HepG2 (cell line): ENCODE measurements at regions not wholly inside any gene's neighbourhood (a gene's known extent, or its start where the extent isn't known, plus 50 kb on each side); places are given as distances from the start of the nearest gene placed in this dataset.

Source experiments
- ASH2L ChIP-seq: fragments of 300-600, 200-600 bp; sonication (generic); IDR thresholded peaks from 2 replicates; pipeline ENCODE4 v1.7.0; 2017; ENCODE audit warnings: low read depth, mild to moderate bottlenecking, moderate library complexity, mixed read lengths, low read length; ENCODE audit not compliant: insufficient read length
- ERF ChIP-seq: IDR thresholded peaks from 2 replicates; pipeline ENCODE4 v1.6.1; 2018; ENCODE audit warnings: missing biosample characterization, missing genetic modification reagents
- HOXA3 ChIP-seq: sonication (generic); formaldehyde crosslinking; IDR thresholded peaks from 2 replicates; pipeline ENCODE4 v1.5.0; 2020; ENCODE audit warnings: missing genetic modification reagents
- KMT2B ChIP-seq: IDR thresholded peaks from 2 replicates; pipeline ENCODE4 v1.6.1; 2016; ENCODE audit warnings: missing genetic modification reagents, missing compliant biosample characterization
- MTA3 ChIP-seq: sonication (generic); formaldehyde crosslinking; IDR thresholded peaks from 2 replicates; pipeline ENCODE4 v1.4.0; 2020; ENCODE audit warnings: missing genetic modification reagents
- MYNN ChIP-seq: sonication (generic); formaldehyde crosslinking; IDR thresholded peaks from 2 replicates; pipeline ENCODE4 v1.4.0; 2020; ENCODE audit warnings: mild to moderate bottlenecking, low read depth, missing genetic modification reagents
- NR3C1 ChIP-seq: sonication (generic); formaldehyde crosslinking; IDR thresholded peaks from 2 replicates; pipeline ENCODE4 v1.4.0; 2020; ENCODE audit warnings: missing genetic modification reagents
- RBAK ChIP-seq: sonication (generic); formaldehyde crosslinking; IDR thresholded peaks from 2 replicates; pipeline ENCODE4 v1.5.1; 2020; ENCODE audit warnings: mild to moderate bottlenecking, missing genetic modification reagents
- SMC3 ChIP-seq: IDR thresholded peaks from 2 replicates; pipeline ENCODE4 v1.6.1; 2011; ENCODE audit warnings: low read length, improper control_type of control experiment
- STAG1 ChIP-seq: sonication (generic); formaldehyde crosslinking; IDR thresholded peaks from 2 replicates; pipeline ENCODE4 v1.4.0; 2020; ENCODE audit warnings: missing genetic modification reagents
- XBP1 ChIP-seq: sonication (generic); formaldehyde crosslinking; IDR thresholded peaks from 2 replicates; pipeline ENCODE4 v1.5.0; 2020; ENCODE audit warnings: missing genetic modification reagents
- ZBTB44 ChIP-seq: sonication (generic); formaldehyde crosslinking; IDR thresholded peaks from 2 replicates; pipeline ENCODE4 v1.4.0; 2020; ENCODE audit warnings: missing genetic modification reagents
- ZIK1 ChIP-seq: sonication (generic); formaldehyde crosslinking; IDR thresholded peaks from 2 replicates; pipeline ENCODE4 v1.5.0; 2020; ENCODE audit warnings: mild to moderate bottlenecking, low read depth, missing genetic modification reagents, borderline replicate concordance
- ZNF180 ChIP-seq: sonication (generic); formaldehyde crosslinking; IDR thresholded peaks from 2 replicates; pipeline ENCODE4 v1.4.0; 2020; ENCODE audit warnings: low read depth, missing genetic modification reagents, borderline replicate concordance
- ZNF205 ChIP-seq: IDR thresholded peaks from 2 replicates; pipeline ENCODE4 v1.6.1; 2018; ENCODE audit warnings: missing biosample characterization, missing genetic modification reagents
- ZNF264 ChIP-seq: sonication (generic); formaldehyde crosslinking; IDR thresholded peaks from 2 replicates; pipeline ENCODE4 v1.4.0; 2020; ENCODE audit warnings: missing genetic modification reagents
- ZNF354B ChIP-seq: sonication (generic); formaldehyde crosslinking; IDR thresholded peaks from 2 replicates; pipeline ENCODE4 v1.8.0; 2022; ENCODE audit warnings: mild to moderate bottlenecking, missing genetic modification reagents
- ZNF44 ChIP-seq: sonication (generic); formaldehyde crosslinking; IDR thresholded peaks from 2 replicates; pipeline ENCODE4 v1.5.1; 2020; ENCODE audit warnings: mild to moderate bottlenecking, missing genetic modification reagents
- ZNF512 ChIP-seq: sonication (generic); formaldehyde crosslinking; IDR thresholded peaks from 2 replicates; pipeline ENCODE4 v1.4.0; 2020; ENCODE audit warnings: mild to moderate bottlenecking, missing genetic modification reagents
- ZNF75D ChIP-seq: sonication (generic); formaldehyde crosslinking; IDR thresholded peaks from 2 replicates; pipeline ENCODE4 v1.8.1; 2023; ENCODE audit warnings: missing genetic modification reagents, mild to moderate bottlenecking, borderline replicate concordance
- TF ChIP-seq, protein P1 (sequence below): sonication (generic); formaldehyde crosslinking; IDR thresholded peaks from 2 replicates; pipeline ENCODE4 v1.5.0; 2020; ENCODE audit warnings: mild to moderate bottlenecking, missing genetic modification reagents
- TF ChIP-seq, protein P2 (sequence below): sonication (generic); formaldehyde crosslinking; IDR thresholded peaks from 2 replicates; pipeline ENCODE4 v1.4.0; 2020; ENCODE audit warnings: missing genetic modification reagents

GRCh38 chr12:46483572-46484395 is 111.2 kb upstream of the SLC38A2 start (continued):
- no peak for TF ChIP-seq ZBTB44 (CRISPR knock-in tag)
- no peak for TF ChIP-seq ZNF512 (CRISPR knock-in tag)
- TF ChIP-seq ZIK1 (CRISPR knock-in tag) = no peak
- no peak for TF ChIP-seq HOXA3 (CRISPR knock-in tag)
- no peak for TF ChIP-seq ZNF354B (CRISPR knock-in tag)
- no peak for TF ChIP-seq MTA3 (CRISPR knock-in tag)
- TF ChIP-seq ZNF264 (CRISPR knock-in tag) = no peak
- 0 out of 2 replicates have a peak, but pooled peaks have one; percentile 47 for TF ChIP-seq ZNF205 (CRISPR knock-in tag)
- TF ChIP-seq, protein P1, sequence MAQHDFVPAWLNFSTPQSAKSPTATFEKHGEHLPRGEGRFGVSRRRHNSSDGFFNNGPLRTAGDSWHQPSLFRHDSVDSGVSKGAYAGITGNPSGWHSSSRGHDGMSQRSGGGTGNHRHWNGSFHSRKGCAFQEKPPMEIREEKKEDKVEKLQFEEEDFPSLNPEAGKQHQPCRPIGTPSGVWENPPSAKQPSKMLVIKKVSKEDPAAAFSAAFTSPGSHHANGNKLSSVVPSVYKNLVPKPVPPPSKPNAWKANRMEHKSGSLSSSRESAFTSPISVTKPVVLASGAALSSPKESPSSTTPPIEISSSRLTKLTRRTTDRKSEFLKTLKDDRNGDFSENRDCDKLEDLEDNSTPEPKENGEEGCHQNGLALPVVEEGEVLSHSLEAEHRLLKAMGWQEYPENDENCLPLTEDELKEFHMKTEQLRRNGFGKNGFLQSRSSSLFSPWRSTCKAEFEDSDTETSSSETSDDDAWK = no peak
- TF ChIP-seq ASH2L = peak; percentile 49
- no peak for TF ChIP-seq ZNF44 (CRISPR knock-in tag)
- TF ChIP-seq XBP1 (CRISPR knock-in tag) = 0 out of 2 replicates have a peak, but pooled peaks have one; percentile 33
- TF ChIP-seq MYNN = no peak
- peak; percentile 23; the same call in 1 of the 2 replicates for TF ChIP-seq STAG1 (CRISPR knock-in tag)
- no peak for TF ChIP-seq NR3C1
- TF ChIP-seq ZNF180 = no peak
- peak; percentile 30; the same call in 1 of the 2 replicates for TF ChIP-seq SMC3
- TF ChIP-seq ERF = peak; percentile 60; the same call in 1 of the 2 replicates
- no peak for TF ChIP-seq ZNF75D (CRISPR knock-in tag)
- no peak for TF ChIP-seq RBAK (CRISPR knock-in tag)
- TF ChIP-seq, protein P2, sequence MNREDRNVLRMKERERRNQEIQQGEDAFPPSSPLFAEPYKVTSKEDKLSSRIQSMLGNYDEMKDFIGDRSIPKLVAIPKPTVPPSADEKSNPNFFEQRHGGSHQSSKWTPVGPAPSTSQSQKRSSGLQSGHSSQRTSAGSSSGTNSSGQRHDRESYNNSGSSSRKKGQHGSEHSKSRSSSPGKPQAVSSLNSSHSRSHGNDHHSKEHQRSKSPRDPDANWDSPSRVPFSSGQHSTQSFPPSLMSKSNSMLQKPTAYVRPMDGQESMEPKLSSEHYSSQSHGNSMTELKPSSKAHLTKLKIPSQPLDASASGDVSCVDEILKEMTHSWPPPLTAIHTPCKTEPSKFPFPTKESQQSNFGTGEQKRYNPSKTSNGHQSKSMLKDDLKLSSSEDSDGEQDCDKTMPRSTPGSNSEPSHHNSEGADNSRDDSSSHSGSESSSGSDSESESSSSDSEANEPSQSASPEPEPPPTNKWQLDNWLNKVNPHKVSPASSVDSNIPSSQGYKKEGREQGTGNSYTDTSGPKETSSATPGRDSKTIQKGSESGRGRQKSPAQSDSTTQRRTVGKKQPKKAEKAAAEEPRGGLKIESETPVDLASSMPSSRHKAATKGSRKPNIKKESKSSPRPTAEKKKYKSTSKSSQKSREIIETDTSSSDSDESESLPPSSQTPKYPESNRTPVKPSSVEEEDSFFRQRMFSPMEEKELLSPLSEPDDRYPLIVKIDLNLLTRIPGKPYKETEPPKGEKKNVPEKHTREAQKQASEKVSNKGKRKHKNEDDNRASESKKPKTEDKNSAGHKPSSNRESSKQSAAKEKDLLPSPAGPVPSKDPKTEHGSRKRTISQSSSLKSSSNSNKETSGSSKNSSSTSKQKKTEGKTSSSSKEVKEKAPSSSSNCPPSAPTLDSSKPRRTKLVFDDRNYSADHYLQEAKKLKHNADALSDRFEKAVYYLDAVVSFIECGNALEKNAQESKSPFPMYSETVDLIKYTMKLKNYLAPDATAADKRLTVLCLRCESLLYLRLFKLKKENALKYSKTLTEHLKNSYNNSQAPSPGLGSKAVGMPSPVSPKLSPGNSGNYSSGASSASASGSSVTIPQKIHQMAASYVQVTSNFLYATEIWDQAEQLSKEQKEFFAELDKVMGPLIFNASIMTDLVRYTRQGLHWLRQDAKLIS (CRISPR knock-in tag) = no peak
- TF ChIP-seq KMT2B (CRISPR knock-in tag) = peak; percentile 9; the same call in 1 of the 2 replicates
